Gastroesophageal sphincter (tissue), 3 donors: ENCODE measurements at regions not wholly inside any gene's neighbourhood (a gene's known extent, or its start where the extent isn't known, plus 50 kb on each side); places are given as distances from the start of the nearest gene placed in this dataset.

Experiments used
- CTCF ChIP-seq, 4 experiments: fragments of 200-600 bp in 2 of 4; fragments of 450-650 bp in 2 of 4; sonication (generic) in 1 of 4; IDR thresholded peaks; one replicate each; pipeline ENCODE4 v1.5.1; 2017 to 2019; ENCODE audit warnings: antibody characterized with exemption in 4 of 4, mild to moderate bottlenecking in 2 of 4, moderate library complexity in 2 of 4
- EP300 ChIP-seq: sonication (generic); formaldehyde crosslinking; IDR thresholded peaks from one replicate; pipeline ENCODE4 v1.6.1; 2017; ENCODE audit warnings: antibody characterized with exemption, mild to moderate bottlenecking
- POLR2A ChIP-seq, 2 donors: fragments of 450-650 bp; IDR thresholded peaks; one replicate each; pipeline ENCODE4 v1.6.1; 2017; ENCODE audit warnings: antibody characterized with exemption in 2 of 2, mild to moderate bottlenecking in 2 of 2, moderate library complexity in 1 of 2
- POLR2AphosphoS5 ChIP-seq: sonication (generic); formaldehyde crosslinking; IDR thresholded peaks from one replicate; pipeline ENCODE4 v1.6.1; 2017; ENCODE audit warnings: antibody characterized with exemption

GRCh38 chr12:125221602-125222001 is 156.4 kb downstream of the AACS start:
- TF ChIP-seq CTCF (IDR thresholded peaks at IDR 0.05) (no peak), POLR2A (IDR thresholded peaks at IDR 0.05) (no peak), EP300 (no peak), POLR2AphosphoS5 (no peak)
